ENCODE measurements at regions not wholly inside any gene's neighbourhood (a gene's known extent, or its start where the extent isn't known, plus 50 kb on each side); places are given as distances from the start of the nearest gene placed in this dataset.

DNA sequence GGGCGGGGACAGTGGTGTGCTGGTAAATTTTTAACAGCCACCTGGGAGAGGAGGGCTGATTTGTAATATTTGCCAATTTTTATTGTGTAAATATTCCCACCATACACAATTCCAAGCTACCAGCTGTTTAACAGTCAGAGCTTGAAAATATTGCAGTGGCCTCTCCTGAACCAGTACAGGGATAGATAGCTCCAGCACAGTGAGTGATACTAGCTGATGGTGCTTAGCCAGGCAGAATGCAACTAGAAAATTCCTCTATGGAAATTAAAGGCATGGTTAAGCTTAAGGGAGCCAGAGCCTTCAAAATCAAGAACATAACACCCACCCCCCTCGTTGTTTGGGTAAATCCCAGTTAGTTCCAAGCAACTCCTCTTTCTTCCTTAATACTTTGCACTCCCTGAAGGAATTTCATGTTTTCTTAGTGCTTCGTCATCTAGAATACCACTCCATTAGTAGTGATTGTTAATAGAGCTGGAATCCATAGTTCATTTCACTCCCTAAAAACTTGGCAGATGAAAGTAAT is 96.6 kb downstream of the CYB561 start:
- no peak for TF ChIP-seq EZH2phosphoT487 (conservative IDR thresholded peaks at IDR 0.05; ENCODE audit: low read length)
- TF ChIP-seq, protein P1, sequence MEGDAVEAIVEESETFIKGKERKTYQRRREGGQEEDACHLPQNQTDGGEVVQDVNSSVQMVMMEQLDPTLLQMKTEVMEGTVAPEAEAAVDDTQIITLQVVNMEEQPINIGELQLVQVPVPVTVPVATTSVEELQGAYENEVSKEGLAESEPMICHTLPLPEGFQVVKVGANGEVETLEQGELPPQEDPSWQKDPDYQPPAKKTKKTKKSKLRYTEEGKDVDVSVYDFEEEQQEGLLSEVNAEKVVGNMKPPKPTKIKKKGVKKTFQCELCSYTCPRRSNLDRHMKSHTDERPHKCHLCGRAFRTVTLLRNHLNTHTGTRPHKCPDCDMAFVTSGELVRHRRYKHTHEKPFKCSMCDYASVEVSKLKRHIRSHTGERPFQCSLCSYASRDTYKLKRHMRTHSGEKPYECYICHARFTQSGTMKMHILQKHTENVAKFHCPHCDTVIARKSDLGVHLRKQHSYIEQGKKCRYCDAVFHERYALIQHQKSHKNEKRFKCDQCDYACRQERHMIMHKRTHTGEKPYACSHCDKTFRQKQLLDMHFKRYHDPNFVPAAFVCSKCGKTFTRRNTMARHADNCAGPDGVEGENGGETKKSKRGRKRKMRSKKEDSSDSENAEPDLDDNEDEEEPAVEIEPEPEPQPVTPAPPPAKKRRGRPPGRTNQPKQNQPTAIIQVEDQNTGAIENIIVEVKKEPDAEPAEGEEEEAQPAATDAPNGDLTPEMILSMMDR (IDR thresholded peaks at IDR 0.05; ENCODE audit: insufficient read depth, low read length, poor library complexity, severe bottlenecking): no peak
- Histone ChIP-seq H3K4me2 (ENCODE audit: low read depth, low read length, poor library complexity, severe bottlenecking) (no peak overlapping the region), H3K9me2 (replicated peaks; ENCODE audit: insufficient read depth, low read length) (no peaks in the 10 kb centered on the region), H2AFZ (ENCODE audit: low read depth, low read length, severe bottlenecking) (no peak overlapping the region), H3K27ac (ENCODE audit: low read depth, low read length) (no peak overlapping the region), H3K9me3 (ENCODE audit: insufficient read depth, low read length) (no peaks in the 10 kb centered on the region), H3K27me3 (ENCODE audit: low read length) (no peaks in the 10 kb centered on the region), H3K4me3 (ENCODE audit: insufficient read depth, low read length, poor library complexity, severe bottlenecking) (no peak overlapping the region), H3K79me2 (ENCODE audit: insufficient read depth, low read length) (no peaks in the 10 kb centered on the region), H4K20me1 (ENCODE audit: low read depth, low read length) (no peaks in the 10 kb centered on the region), H3F3A (ENCODE audit: insufficient read depth) (no peaks in the 10 kb centered on the region), H3K9ac (ENCODE audit: low read length) (no peak overlapping the region), H3K36me3 (ENCODE audit: low read length) (no peaks in the 10 kb centered on the region)

DNA sequence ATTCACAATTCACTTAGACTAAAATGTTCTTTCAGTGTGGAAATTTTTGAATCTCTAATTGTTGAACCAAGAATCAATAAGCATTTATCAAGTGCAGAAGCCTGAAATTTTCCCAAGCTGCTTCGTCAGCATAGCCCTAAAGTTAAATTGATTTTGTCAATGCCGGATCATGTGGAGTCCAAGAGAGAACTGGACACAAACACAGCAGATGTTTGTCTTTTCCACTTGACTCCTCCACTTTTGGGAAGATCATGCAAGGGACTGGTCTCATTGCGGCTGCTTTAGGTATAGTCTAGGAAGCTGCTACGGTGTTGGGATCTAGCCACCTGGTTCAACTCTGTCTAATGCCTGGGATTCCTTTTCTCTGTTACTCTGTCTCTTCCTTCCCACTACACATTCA is 95.7 kb downstream of the CYB561 start:
- Histone ChIP-seq H3K27ac (ENCODE audit: low read depth, low read length) (no peak overlapping the region), H3K9ac (ENCODE audit: low read length) (no peak overlapping the region), H3K27me3 (ENCODE audit: low read length) (no peaks in the 10 kb centered on the region), H2AFZ (ENCODE audit: low read depth, low read length, severe bottlenecking) (no peak overlapping the region), H3F3A (ENCODE audit: insufficient read depth) (no peaks in the 10 kb centered on the region), H3K9me2 (replicated peaks; ENCODE audit: insufficient read depth, low read length) (no peaks in the 10 kb centered on the region), H3K79me2 (ENCODE audit: insufficient read depth, low read length) (no peaks in the 10 kb centered on the region), H3K4me2 (ENCODE audit: low read depth, low read length, poor library complexity, severe bottlenecking) (no peak overlapping the region), H4K20me1 (ENCODE audit: low read depth, low read length) (no peaks in the 10 kb centered on the region), H3K4me3 (ENCODE audit: insufficient read depth, low read length, poor library complexity, severe bottlenecking) (no peak overlapping the region), H3K36me3 (ENCODE audit: low read length) (no peaks in the 10 kb centered on the region), H3K9me3 (ENCODE audit: insufficient read depth, low read length) (no peaks in the 10 kb centered on the region)
- TF ChIP-seq EZH2phosphoT487 (conservative IDR thresholded peaks at IDR 0.05; ENCODE audit: low read length): no peak
- TF ChIP-seq, protein P1 (IDR thresholded peaks at IDR 0.05; ENCODE audit: insufficient read depth, low read length, poor library complexity, severe bottlenecking): no peak

DNA sequence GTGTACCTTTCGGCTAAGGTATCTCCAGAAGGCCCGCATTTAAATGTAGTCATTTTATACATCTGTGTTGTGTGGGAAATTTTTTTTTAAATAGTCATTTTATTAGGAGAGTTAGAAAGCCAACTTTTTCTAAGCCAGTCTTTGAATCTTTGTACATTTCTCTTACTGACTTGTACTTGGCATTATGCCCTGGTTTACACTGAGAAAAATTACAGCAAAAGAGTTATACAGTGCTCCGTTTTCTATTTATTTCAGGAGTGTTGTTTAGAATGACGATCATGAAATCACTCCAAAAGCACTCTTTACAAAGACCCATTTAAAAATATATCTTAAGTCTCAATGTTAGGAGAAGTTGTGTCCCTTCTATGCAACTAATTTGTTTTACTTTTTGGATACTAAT is 91.8 kb downstream of the CYB561 start:
- Histone ChIP-seq H3K79me2 (ENCODE audit: insufficient read depth, low read length) (no peaks in the 10 kb centered on the region), H3K36me3 (ENCODE audit: low read length) (no peaks in the 10 kb centered on the region), H3K27ac (ENCODE audit: low read depth, low read length) (no peak overlapping the region), H3K27me3 (ENCODE audit: low read length) (no peaks in the 10 kb centered on the region), H3F3A (ENCODE audit: insufficient read depth) (no peaks in the 10 kb centered on the region), H4K20me1 (ENCODE audit: low read depth, low read length) (no peaks in the 10 kb centered on the region), H3K4me3 (ENCODE audit: insufficient read depth, low read length, poor library complexity, severe bottlenecking) (no peak overlapping the region), H3K9me2 (replicated peaks; ENCODE audit: insufficient read depth, low read length) (no peaks in the 10 kb centered on the region), H2AFZ (ENCODE audit: low read depth, low read length, severe bottlenecking) (no peak overlapping the region), H3K9ac (ENCODE audit: low read length) (no peak overlapping the region), H3K9me3 (ENCODE audit: insufficient read depth, low read length) (no peaks in the 10 kb centered on the region), H3K4me2 (ENCODE audit: low read depth, low read length, poor library complexity, severe bottlenecking) (no peak overlapping the region)
- TF ChIP-seq, protein P1 (IDR thresholded peaks at IDR 0.05; ENCODE audit: insufficient read depth, low read length, poor library complexity, severe bottlenecking): no peak
- TF ChIP-seq EZH2phosphoT487 (conservative IDR thresholded peaks at IDR 0.05; ENCODE audit: low read length): no peak
